Activated CD8-positive, alpha-beta T cell treated with anti-CD3 and anti-CD28 coated beads for 36 hours (primary cell): ENCODE measurements at regions not wholly inside any gene's neighbourhood (a gene's known extent, or its start where the extent isn't known, plus 50 kb on each side); places are given as distances from the start of the nearest gene placed in this dataset.

ENCODE experiments used
- ATAC-seq: fragments of 200-7000 bp; cut with Tn5 transposase; one replicate; pipeline ENCODE4 v1.10.0; 2021; ENCODE audit warnings: mild to moderate bottlenecking, moderate library complexity
- CTCF ChIA-PET: fragments of 350-600 bp; sonication (Branson Sonifier 250); formaldehyde crosslinking; loops from one replicate; lab custom pipeline; 2021; ENCODE audit warnings: antibody characterized with exemption; lab: Charles Lee
- POLR2A ChIA-PET: fragments of 350-600 bp; sonication (Branson Sonifier 250); formaldehyde crosslinking; loops from one replicate; lab custom pipeline; 2021; ENCODE audit warnings: antibody characterized with exemption; lab: Charles Lee
- DNase-seq: peaks from one replicate; pipeline ENCODE4 v3.0.0-alpha.2; 2020
- H3K27ac Mint-ChIP-seq: one replicate; pipeline ENCODE4 v1.8.0; 2021; ENCODE audit warnings: mild to moderate bottlenecking, mixed read lengths
- H3K27me3 Mint-ChIP-seq: one replicate; pipeline ENCODE4 v1.8.0; 2021; ENCODE audit warnings: mixed read lengths
- H3K36me3 Mint-ChIP-seq: one replicate; pipeline ENCODE4 v1.8.0; 2021; ENCODE audit warnings: low read depth, mixed read lengths
- H3K4me1 Mint-ChIP-seq: one replicate; pipeline ENCODE4 v1.8.0; 2021; ENCODE audit warnings: low read depth, mixed read lengths
- H3K4me3 Mint-ChIP-seq: one replicate; pipeline ENCODE4 v1.8.0; 2021; ENCODE audit warnings: mild to moderate bottlenecking, moderate library complexity, mixed read lengths
- H3K9me3 Mint-ChIP-seq: one replicate; pipeline ENCODE4 v1.8.0; 2021; ENCODE audit warnings: mixed read lengths
- intact Hi-C: fragments of 100-400 bp; cut with micrococcal nuclease; formaldehyde crosslinking; loops from one replicate; pipeline ENCODE4 v1.10.0; 2022
- TF ChIP-seq, protein P1 (sequence below): fragments of 200-600 bp; IDR thresholded peaks from one replicate; pipeline ENCODE4 v1.8.0; 2022; ENCODE audit warnings: antibody characterized with exemption, mild to moderate bottlenecking

GRCh38 chr3:55283441-55283925 lies 203.6 kb downstream of the WNT5A start:
- no peaks in the 10 kb centered on the region for H3K36me3 Mint-ChIP-seq
- POLR2A ChIA-PET = no interaction called here
- no peak overlapping the region for H3K4me3 Mint-ChIP-seq
- no peaks in the 10 kb centered on the region for H3K9me3 Mint-ChIP-seq
- ATAC-seq = no peak
- H3K27ac Mint-ChIP-seq = no peak overlapping the region
- intact Hi-C loops = no loop called here
- no peak for DNase-seq
- CTCF ChIA-PET = no interaction called here
- TF ChIP-seq, protein P1, sequence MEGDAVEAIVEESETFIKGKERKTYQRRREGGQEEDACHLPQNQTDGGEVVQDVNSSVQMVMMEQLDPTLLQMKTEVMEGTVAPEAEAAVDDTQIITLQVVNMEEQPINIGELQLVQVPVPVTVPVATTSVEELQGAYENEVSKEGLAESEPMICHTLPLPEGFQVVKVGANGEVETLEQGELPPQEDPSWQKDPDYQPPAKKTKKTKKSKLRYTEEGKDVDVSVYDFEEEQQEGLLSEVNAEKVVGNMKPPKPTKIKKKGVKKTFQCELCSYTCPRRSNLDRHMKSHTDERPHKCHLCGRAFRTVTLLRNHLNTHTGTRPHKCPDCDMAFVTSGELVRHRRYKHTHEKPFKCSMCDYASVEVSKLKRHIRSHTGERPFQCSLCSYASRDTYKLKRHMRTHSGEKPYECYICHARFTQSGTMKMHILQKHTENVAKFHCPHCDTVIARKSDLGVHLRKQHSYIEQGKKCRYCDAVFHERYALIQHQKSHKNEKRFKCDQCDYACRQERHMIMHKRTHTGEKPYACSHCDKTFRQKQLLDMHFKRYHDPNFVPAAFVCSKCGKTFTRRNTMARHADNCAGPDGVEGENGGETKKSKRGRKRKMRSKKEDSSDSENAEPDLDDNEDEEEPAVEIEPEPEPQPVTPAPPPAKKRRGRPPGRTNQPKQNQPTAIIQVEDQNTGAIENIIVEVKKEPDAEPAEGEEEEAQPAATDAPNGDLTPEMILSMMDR = no peak
- H3K27me3 Mint-ChIP-seq = no peaks in the 10 kb centered on the region
- H3K4me1 Mint-ChIP-seq = no peaks in the 10 kb centered on the region

- ChIA-PET POLR2A (no interaction called here), CTCF (no interaction called here)
- Mint-ChIP-seq H3K27me3 (no peaks in the 10 kb centered on the region), H3K9me3 (no peaks in the 10 kb centered on the region), H3K4me3 (no peak overlapping the region), H3K36me3 (no peaks in the 10 kb centered on the region), H3K27ac (no peak overlapping the region), H3K4me1 (no peaks in the 10 kb centered on the region)
- ATAC-seq (no peak), DNase-seq (no peak)
- TF ChIP-seq, protein P1 = no peak
- intact Hi-C loops = no loop called here
Observed at GRCh38 chr3:55282994-55283393, 204.1 kb downstream of the WNT5A start.

GRCh38 chr3:55272031-55272645 lies 215.0 kb downstream of the WNT5A start:
- TF ChIP-seq, protein P1 = no peak
- ChIA-PET CTCF (no interaction called here), POLR2A (no interaction called here)
- no peaks in the 10 kb centered on the region for H3K36me3 Mint-ChIP-seq
- H3K27ac Mint-ChIP-seq = no peak overlapping the region
- ATAC-seq = no peak
- DNase-seq = no peak
- H3K4me3 Mint-ChIP-seq = no peak overlapping the region
- H3K27me3 Mint-ChIP-seq = peaks cover 4% of the 10 kb centered on the region
- intact Hi-C loops = no loop called here
- no peaks in the 10 kb centered on the region for H3K9me3 Mint-ChIP-seq
- H3K4me1 Mint-ChIP-seq = no peaks in the 10 kb centered on the region

DNA sequence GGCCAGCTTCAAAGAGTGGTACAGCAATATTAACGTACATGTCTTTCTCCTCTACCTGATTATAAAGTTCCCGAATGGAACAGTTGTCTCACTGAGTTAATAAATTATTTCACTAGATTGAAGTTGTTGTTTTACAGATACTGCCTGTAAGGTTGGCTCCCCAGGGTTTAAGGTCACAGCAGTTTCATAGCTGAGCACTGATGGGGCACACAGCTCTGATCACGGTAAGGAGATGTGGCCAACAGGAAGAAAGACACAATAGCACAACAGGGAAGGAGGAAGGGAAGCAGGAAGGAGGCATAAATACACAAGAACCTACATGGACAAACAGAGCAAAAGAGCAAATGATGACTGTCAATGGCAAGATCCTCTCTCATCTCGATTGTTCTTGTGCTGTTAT lies 215.6 kb downstream of the WNT5A start:
- DNase-seq (no peak), ATAC-seq (no peak)
- Mint-ChIP-seq H3K9me3 (no peaks in the 10 kb centered on the region), H3K4me1 (no peaks in the 10 kb centered on the region), H3K27ac (no peak overlapping the region), H3K4me3 (no peak overlapping the region), H3K27me3 (peaks cover 4% of the 10 kb centered on the region), H3K36me3 (no peaks in the 10 kb centered on the region)
- intact Hi-C loops = no loop called here
- CTCF ChIA-PET = no interaction called here
- TF ChIP-seq, protein P1 = no peak
- POLR2A ChIA-PET = no interaction called here

DNA sequence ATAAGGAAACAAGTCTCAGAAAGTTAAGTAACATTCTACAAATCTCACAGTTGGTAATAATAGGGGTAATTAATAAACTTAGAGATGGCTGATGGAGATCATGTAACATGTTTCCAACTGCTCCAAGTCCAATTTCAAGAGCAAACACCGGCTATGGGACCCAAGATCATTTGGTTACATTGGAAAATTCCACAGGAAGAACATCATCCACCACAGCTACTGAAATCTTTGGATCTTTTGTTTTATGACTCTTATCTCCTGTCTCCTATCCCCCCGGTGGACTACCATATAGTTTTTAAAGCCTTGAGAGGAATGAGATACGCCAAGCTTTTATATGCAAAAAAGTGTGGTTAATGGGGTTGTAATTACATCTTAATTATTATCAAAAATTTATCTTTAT lies 216.1 kb downstream of the WNT5A start:
- Mint-ChIP-seq H3K4me1 (no peaks in the 10 kb centered on the region), H3K4me3 (no peak overlapping the region), H3K9me3 (no peaks in the 10 kb centered on the region), H3K27me3 (peaks cover 4% of the 10 kb centered on the region), H3K36me3 (no peaks in the 10 kb centered on the region), H3K27ac (no peak overlapping the region)
- no peak for ATAC-seq
- intact Hi-C loops = no loop called here
- ChIA-PET CTCF (no interaction called here), POLR2A (no interaction called here)
- TF ChIP-seq, protein P1 = no peak
- DNase-seq = no peak
